SKM-1 (cell line): ENCODE measurements at regions not wholly inside any gene's neighbourhood (a gene's known extent, or its start where the extent isn't known, plus 50 kb on each side); places are given as distances from the start of the nearest gene placed in this dataset.
A peak's percentile ranks its signal among the peaks of the same experiment; 100 is the strongest.

Source experiments
- DNase-seq: peaks from one replicate; lab custom pipeline; 2025; ENCODE audit not compliant: unreplicated experiment; lab: John Stamatoyannopoulos, UW

DNA sequence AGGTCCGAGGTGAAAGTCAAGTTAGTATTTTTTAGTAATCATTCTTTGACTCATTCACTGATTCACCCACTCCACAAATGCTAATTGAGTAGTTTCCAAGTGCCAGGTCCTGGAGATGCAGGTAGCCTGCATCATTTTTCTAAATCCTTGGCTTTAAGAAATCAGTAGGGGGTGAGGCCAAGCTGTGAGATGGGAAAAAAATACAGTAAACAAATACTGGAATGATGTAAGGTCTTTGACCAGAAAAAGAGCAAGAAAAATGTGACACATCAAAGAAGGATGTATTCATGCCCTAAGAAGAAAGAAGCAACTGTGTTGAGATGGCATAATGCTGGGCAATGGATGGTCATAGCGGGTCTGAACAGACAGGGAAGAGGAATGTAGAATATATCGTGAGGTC lies 1386.6 kb downstream of the PCDH7 start:
- DNase-seq: no peak

DNA sequence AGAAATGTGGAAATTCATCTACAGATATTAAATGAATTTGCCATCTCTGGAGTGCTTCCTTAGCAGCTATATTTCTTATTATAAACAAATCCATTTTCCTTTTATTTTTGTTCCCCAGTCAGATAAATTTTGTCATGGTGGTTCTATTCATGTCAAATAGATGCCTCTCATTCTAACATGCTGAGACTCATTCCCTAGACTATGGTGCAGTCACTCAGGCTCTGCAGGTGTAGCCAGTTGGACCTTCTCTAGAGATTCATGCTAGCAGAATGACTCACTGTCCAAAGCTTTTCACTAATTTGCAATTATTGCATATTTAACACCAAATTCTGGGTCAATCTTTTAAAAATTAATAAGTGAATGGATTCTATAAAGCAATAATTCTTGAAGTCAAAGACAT lies 1392.7 kb downstream of the PCDH7 start:
- no peak for DNase-seq

DNA sequence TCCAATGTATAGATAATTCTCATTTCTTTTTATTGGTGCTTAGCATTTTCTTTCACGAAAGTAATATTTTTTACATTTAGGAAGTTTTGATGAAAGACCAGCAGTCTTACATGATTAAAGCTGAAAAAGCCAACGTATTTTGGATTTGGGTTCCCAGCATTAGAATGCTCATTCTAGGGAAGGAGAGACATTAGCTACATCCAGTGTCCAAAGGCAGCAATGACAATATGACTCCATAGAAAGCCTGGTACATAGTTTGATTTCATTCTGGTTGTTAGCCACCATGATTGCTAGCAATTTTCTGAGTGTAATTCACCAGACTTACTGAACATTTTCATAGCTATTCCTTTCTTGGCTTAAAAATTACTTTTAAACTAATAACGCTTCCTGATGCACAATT lies 1397.5 kb downstream of the PCDH7 start:
- no peak for DNase-seq

DNA sequence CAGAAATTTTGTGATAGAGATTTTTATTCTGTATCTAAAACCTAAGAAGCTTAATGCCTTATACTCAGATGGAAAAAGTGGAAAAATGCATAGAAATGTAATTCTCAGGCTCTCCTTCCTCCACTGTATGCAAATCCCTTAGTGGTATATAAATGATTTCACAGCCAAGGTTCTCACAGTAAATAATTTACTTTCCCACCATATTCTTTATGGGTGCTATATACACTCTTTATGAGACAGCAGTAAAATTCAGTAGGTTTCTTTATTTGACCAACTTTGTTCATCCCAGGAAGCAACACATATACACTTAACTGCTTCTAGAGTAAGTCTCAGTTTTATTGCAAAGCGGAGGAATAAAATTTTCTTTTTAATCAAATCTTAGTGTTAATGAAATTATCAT lies 1399.7 kb downstream of the PCDH7 start:
- DNase-seq: no peak

DNA sequence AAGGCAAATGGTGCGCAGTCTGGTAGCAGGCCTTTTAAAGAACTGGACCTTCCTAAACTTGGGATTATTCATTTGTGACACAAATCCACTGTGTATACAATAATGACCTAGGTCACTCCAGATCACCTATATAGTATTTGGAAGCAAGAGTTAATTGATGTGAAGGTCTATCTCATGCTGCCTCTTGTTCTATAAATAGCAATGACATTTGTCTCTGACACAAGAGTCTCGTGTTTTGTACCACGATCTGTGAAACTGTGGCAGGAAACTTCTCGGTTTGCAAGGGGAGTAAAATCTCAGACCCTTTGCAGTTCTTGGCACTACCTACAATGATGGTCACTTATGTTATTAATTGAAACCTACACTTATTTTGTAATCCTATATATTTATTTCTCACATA lies 1408.4 kb downstream of the PCDH7 start:
- no peak for DNase-seq

DNA sequence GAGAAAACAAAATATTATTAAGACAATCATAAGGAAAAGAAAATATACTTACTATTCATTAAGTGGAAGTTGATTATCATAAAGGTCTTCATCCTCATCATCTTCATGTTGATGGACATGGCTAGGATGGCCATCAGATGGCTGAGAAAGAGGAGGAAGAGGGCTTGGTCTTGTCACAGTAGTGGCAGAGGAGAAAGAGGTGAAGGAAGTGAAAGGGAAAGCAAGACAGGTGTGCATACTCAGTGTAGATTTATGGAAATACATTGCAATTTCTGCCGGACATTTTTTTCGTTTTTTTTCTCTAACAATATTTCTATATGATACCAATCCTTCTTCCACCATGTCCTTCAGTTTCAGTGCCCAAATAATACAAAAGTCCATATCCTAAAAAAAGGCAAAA lies 1409.8 kb downstream of the PCDH7 start:
- DNase-seq: no peak

DNA sequence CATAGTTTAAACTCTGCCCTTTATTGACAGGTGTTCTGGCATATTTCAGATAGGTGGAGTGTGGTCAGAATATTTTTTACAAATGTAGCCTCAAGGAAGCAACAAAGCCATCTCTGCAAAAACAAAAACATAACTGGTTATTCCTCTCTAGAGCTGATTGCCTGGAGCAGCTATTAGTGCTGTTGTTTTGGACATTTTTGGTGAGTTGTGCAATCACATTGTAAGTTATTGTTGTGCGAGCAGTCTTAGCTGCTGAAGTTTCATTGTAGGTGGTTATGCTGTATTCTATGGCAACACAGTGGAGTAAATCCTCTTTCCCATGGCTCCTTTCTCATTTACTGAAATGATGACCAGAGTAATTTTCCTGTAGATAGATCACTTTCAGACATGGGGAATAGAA lies 1413.0 kb downstream of the PCDH7 start:
- no peak for DNase-seq

DNA sequence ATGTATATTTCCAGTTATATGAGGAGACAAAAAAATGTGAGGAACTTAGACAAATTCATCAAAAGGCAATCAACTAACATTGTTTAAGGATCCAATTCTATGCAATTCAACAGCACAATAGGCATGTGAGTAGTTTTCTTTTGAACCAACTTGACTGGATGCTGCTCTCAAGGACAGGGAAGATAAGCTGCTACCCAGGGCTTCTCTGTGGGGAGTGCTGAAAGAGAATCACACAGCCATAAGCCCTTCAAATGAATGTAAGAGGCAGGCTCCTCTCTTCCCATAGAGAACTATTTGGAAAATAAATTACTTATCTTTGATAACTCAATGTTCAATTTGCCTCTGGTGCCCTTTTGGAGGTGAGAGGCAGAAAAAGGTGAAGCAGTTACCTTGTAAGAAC lies 1413.6 kb downstream of the PCDH7 start:
- DNase-seq: no peak

DNA sequence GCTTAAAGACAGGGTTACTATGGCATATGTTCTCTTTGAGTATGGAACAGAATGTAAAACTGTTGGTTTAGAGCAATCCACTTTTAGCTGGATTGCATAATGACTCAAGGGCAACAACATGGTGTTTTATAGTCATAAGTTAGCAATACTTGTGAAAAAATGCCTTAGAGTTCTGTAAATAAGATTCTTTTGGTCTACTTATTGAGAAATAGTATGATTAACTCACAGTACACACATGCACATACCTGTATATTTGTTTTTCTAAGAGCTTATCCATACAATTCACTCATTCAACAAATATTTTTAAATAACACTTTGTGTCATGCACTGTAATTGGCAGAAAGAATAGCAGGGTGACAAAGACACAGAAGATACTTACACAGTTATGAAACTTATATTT lies 1415.5 kb downstream of the PCDH7 start:
- DNase-seq: no peak

DNA sequence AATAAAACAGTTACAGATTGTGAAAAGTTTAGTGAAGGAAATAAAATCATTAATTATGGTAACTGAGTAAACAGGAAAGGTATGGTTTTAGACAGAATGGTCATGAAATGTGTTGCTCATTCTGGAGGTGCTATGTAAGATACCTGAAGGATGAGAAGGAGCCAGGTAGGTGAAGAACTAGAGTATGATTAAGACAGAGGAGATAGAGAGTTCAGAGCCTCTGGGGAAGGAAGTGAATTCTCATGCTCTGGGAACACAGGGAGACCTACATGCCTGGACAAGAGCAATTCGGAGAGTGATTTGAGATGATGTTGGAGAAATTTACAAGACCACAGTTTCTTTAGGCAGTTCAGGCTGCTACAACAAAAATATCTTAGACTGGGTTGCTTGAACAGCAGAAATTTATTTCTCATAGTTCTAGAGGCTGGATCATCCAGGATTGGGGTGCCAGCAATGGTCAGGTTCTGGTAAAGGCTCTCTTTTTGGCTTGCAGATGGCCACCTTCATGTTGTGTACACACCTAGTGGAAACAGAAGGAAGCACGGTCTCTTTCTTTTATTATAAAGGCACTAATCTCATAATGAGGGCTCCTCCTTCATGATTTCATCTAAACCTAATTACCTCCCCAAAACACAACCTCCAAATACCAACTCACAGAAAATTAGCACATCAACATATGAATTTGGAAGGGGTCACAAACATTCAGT lies 1416.1 kb downstream of the PCDH7 start:
- no peak for DNase-seq

DNA sequence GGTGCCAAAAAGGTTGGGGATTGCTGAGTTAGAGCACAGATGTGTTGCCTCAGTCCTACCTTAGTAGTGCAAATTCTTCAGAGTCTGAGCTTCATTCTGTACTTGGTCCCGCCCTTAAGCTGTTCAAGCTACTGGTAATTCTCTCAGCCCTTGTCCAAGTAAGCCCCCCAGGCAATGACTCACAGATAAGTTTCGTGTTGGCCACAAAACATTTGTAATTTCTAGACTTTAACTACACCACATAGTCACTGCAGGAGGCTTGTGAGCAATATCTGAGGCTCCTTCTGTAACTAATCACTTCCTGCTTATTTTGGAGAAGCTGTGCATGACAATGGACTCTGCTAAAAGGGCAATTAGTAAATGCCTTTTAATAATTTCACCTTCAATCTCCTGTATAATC lies 1420.5 kb downstream of the PCDH7 start:
- no peak for DNase-seq

DNA sequence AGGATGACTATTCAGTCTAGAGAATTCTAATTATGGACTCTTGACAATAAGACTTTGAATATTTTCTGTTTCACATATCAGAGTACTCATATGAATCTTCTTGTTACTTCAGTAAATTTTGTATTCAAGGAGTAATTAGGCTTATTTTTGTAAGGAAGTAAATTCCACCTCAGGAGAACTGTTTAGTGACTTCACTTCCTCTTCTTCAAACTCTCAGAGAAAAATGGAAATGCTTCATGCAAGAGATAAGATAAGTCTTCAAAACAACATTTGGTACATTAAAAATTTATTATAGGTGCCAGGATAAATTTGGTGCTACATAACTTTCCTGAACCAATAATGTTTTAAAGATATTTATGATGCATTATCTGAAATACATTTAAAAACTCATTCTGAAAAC lies 1421.9 kb downstream of the PCDH7 start:
- DNase-seq: peak; percentile 27

DNA sequence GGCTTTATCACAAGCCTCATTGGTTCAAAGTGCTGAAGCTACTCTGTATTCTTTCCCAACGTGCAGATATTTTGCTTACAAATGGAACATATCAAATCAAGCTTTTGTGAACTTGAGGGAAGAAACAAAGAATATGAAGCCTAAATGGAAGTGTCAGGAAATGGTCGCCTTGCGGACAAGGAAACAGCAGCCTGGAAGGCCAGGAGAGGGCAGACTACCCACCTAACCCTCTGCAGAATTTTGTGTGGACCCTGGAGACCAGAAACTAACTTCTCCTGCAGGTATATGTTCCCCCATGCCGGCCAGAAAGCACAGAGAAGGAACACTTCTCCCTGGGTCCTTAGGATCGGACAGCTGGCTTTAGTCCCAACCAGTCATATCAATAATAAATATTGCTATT lies 1425.8 kb downstream of the PCDH7 start:
- no peak for DNase-seq

DNA sequence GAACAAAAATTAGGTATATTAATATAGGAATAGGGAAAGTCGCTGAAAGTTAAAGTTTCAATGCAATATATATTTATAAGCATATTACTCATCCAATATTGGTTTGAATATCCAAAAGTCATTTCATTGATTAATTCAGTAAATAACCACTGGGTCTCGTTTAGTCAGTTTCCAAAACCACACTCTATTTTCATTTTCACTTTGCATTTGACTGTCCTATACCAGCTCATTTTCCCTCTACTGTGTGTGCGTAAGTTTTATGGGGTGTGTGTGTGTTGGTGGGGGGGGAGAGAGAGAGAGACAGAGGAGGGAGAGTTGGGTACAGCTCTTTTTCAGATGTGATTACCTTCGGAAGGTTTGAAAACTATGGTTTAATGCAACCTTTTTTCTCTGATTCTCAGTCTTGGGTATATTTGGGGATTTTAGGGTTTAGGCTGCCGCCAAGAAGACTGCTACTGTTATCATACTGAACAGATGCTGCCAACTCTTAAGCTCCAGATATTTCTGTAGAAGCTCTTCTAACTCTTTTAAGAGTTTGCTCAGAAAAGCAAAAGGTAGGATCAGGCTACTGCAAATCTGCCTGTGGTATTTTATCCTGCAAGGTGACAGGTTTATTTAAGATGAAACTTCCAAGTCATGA lies 1427.4 kb downstream of the PCDH7 start:
- no peak for DNase-seq

DNA sequence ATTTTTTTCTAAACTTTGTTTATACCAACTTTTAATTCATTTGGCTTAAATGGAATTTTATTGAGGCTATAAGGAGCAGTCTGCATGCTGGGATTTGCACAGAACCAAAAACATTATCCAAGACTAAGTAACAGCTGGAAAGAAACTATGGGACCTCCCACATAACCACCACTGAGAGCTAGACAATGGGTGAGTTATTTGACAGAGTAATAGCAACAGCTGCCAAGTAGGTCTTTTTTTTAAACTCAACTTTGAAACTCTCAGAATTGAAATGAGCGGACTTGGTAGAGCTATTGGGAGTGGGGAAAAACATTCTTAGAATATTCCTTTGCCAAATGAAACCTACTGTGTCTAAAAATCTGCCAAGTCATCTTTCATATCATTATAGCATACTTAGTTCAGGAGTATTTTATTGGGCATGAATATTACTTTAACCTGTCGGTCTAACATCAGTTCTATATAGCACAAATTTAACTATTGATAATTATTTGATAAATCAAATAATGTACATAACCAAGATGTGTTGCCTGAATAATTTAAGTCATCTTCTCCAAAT lies 1428.0 kb downstream of the PCDH7 start:
- no peak for DNase-seq

DNA sequence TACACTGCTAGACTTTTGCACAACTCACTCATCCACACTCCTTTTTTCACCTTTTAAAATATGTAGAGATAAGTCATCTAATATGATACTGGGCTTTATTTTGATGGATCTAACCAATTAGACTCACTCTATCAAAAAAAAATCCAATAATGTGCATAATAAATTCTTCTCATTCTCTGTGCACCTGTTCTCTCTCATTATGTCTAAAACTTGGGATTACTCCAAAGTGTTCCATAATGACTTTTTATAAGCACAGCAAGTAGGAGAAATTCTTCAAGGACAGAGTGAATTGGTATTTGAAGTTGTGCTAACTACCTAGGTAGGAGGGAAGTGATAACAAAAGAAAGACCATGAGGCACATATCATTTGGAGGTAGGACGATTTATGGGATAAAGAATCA lies 1438.8 kb downstream of the PCDH7 start:
- DNase-seq: no peak

DNA sequence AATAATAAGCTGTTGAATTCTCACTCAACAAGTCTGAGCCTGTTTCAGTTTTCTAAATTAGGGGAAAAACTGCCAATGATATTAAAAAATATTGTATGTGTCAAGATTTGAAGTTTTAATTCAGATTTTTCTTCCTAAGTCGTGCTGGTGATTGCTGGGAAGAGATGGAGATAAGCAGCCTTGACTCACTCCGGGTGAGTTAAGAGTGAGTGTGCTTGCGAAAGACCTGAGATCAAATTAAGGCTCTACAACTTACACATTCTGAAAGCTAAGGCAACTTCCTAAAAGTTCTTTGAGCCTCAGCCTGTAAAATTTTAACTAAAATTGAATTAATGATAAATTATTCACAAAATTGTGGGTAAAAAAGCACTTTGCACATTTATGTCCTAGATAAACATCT lies 1441.2 kb downstream of the PCDH7 start:
- DNase-seq: peak; percentile 28

DNA sequence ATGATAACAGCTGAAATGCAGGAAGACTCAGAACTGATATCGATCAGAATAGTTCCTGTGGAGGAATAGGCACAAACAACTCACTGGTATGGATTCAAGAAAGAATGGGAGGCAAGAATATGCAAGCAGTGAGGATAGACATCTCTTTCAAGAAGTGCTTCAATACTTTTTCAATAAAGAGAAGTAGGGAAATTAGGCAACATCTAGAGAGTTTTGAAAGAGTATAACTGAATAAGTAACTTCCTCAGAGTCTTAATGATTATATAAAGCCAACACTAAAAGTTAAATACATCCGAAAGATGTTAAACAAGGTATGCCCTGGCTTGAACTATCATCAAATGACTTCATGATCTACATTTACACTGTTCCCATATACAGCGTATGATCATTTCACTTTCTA lies 1443.0 kb downstream of the PCDH7 start:
- peak; percentile 67 for DNase-seq

DNA sequence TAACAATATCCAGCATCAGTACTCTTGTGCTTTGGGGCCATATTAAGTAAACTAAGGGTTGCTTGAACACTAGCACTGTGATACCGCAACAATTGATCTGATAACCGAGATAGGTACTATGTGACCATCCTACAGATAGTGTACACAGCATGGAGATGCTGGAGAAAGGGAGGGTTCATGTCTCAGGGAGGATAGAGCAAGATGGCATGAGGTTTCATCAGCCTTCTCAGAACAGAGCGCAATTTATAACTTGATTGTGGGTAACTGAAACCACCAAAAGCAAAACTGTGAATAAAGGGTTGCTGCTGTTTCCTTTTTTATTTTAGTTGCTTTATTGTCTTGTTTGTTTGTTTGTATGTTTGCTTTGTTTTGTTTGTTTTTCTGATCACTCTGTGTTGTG lies 1449.7 kb downstream of the PCDH7 start:
- no peak for DNase-seq

DNA sequence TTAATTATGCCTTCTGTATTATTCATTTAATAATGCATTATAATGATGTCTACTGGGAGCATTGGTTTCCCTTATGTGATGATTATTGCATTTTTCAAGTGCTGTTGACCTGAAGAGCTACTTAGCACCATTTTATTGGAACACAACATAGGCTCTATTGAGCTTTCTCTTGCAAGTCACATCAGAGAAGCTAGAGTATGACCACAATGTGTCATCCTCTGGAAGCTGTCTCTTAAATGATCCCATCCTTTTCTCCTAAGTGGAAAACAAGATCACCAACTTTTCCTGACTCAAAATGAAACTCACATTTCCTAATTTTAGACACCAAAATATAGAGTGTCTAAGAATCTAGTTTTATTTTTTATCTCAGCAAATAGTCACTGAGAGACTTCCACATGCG lies 1451.9 kb downstream of the PCDH7 start:
- DNase-seq: no peak

DNA sequence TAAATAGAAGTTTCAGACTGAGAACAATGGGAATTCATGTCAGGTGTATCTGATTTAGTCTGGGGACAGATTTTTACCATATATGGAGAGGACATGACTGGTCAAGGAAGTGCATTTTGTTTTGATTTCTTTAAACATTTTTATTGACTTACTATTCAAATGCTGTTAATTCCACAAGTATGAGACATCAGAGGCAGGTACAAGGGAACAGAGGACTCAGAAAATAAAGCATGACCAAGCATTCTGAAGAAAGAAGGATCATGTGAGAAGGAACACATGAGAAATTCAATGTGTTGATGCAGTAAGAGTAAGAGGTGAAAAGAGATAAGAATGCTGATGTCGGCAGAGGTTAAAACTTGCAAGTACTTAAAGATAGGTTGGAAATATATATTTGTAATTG lies 1452.6 kb downstream of the PCDH7 start:
- DNase-seq: no peak

DNA sequence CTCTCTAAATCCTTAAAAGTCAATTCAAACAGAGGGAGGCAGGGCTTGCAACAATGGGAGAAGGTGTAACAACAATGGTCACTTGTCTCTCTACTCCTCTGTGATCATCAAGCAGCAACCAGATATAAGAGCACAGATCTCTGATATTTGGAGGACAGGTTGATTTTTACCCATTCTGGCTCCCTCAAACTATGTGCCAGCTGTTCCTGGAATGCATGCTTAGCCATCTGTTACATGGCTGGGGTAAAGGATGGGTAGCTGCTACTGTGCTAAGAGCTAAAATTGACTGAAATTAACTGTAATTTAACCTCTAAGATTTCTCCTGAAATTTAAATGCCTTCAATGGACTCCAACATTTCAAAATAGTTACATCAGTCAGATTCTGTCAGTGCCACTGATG lies 1459.9 kb downstream of the PCDH7 start:
- no peak for DNase-seq

DNA sequence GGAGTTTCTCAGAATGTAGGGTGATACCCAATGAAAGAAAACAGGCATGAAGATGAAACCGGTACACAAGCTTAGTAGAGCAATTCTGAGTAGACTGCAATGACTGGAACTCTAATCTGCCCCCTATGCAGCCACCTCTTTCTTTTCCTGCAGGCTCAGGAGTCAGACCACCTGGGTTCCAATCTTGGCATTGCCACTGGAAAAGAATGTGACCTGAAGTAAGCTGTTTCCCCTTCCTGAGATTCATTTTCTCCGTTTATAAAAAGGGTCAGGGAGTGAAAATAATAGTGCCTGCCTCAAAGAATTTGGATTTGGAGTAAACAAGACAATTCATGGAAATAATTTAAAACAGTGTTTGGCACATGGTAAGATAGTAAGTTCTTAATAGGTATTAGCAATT lies 1464.0 kb downstream of the PCDH7 start:
- DNase-seq: no peak
